RWPE1 (cell line): ENCODE measurements at regions not wholly inside any gene's neighbourhood (a gene's known extent, or its start where the extent isn't known, plus 50 kb on each side); places are given as distances from the start of the nearest gene placed in this dataset.

Source experiments
- CTCF ChIA-PET: fragments of 350-600 bp; sonication (Branson Sonifier 250); formaldehyde crosslinking; extraction: SDS; loops from one replicate; lab custom pipeline; 2021; lab: Yijun Ruan, JAX
- POLR2A ChIA-PET: fragments of 400-600 bp; formaldehyde crosslinking; extraction: SDS; loops from one replicate; lab custom pipeline; 2020; ENCODE audit warnings: antibody characterized with exemption; ENCODE audit not compliant: low non-redundant PET; lab: Yijun Ruan, JAX
- DNase-seq: peaks from one replicate; pipeline ENCODE4 v3.0.0; 2012; ENCODE audit warnings: low spot score
- H3K27ac ChIP-seq: fragments of 450-650 bp; 2 replicates; pipeline ENCODE4 v1.5.1; 2017
- TF ChIP-seq, protein P1 (sequence below): fragments of 450-650 bp; conservative IDR thresholded peaks from 2 replicates; pipeline ENCODE4 v1.5.1; 2017; ENCODE audit warnings: low read depth, mild to moderate bottlenecking

- DNase-seq = peak; percentile 53
- H3K27ac ChIP-seq = no peak overlapping the region
- ChIA-PET POLR2A (no interaction called here), CTCF (interaction anchor here (0.6 to 0.9 kb wide), 3 partner anchors 18 to 1103 kb away, joined by 3 to 4 read pairs (median 3); no protein-coding TSS in a partner anchor)
- TF ChIP-seq, protein P1, sequence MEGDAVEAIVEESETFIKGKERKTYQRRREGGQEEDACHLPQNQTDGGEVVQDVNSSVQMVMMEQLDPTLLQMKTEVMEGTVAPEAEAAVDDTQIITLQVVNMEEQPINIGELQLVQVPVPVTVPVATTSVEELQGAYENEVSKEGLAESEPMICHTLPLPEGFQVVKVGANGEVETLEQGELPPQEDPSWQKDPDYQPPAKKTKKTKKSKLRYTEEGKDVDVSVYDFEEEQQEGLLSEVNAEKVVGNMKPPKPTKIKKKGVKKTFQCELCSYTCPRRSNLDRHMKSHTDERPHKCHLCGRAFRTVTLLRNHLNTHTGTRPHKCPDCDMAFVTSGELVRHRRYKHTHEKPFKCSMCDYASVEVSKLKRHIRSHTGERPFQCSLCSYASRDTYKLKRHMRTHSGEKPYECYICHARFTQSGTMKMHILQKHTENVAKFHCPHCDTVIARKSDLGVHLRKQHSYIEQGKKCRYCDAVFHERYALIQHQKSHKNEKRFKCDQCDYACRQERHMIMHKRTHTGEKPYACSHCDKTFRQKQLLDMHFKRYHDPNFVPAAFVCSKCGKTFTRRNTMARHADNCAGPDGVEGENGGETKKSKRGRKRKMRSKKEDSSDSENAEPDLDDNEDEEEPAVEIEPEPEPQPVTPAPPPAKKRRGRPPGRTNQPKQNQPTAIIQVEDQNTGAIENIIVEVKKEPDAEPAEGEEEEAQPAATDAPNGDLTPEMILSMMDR = no peak
Measured at GRCh38 chr7:34338961-34339526, 319.0 kb upstream of the NPSR1 start.

GRCh38 chr7:34341326-34341725 is 316.7 kb upstream of the NPSR1 start:
- POLR2A ChIA-PET = no interaction called here
- CTCF ChIA-PET = interaction anchor here (0.6 to 0.9 kb wide), 3 partner anchors 17 to 1181 kb away, joined by 3 to 5 read pairs (median 3); no protein-coding TSS in a partner anchor
- TF ChIP-seq, protein P1 = no peak

GRCh38 chr7:34342387-34342786 is 315.6 kb upstream of the NPSR1 start:
- no peak for DNase-seq
- TF ChIP-seq, protein P1 = no peak
- CTCF ChIA-PET = interaction anchor here (0.6 kb wide), 1 partner anchor 146 kb away, joined by 3 read pairs; no protein-coding TSS in a partner anchor
- no peak overlapping the region for H3K27ac ChIP-seq
- POLR2A ChIA-PET = no interaction called here

More at GRCh38 chr7:34341326-34341725, 316.7 kb upstream of the NPSR1 start:
- H3K27ac ChIP-seq = no peak overlapping the region
- DNase-seq = peak; percentile 54

DNA sequence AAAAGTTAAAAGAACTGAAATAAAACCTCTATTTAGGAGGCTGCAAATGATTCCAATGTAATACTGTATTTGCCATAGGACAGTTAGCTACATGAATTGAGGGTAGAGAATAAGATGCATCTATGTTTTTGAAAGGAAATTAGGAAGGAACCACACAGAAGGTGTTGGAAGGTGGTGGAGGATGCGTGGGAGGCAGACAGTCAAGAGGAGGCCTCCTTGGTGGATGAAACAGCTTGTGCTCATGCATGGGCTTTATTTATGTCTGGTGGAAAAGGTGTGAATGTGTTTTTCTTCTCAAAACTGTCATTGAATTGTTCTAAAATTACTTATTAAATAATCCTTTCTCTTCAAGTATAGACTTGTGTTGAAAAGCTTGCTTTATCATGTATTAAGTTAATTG is 314.4 kb upstream of the NPSR1 start:
- H3K27ac ChIP-seq = no peak overlapping the region
- DNase-seq = no peak
- TF ChIP-seq, protein P1 = no peak
- CTCF ChIA-PET = no interaction called here
- POLR2A ChIA-PET = no interaction called here

GRCh38 chr7:34354011-34354410 is 304.0 kb upstream of the NPSR1 start:
- no peak for DNase-seq
- ChIA-PET POLR2A (no interaction called here), CTCF (no interaction called here)
- no peak overlapping the region for H3K27ac ChIP-seq
- TF ChIP-seq, protein P1 = no peak

DNA sequence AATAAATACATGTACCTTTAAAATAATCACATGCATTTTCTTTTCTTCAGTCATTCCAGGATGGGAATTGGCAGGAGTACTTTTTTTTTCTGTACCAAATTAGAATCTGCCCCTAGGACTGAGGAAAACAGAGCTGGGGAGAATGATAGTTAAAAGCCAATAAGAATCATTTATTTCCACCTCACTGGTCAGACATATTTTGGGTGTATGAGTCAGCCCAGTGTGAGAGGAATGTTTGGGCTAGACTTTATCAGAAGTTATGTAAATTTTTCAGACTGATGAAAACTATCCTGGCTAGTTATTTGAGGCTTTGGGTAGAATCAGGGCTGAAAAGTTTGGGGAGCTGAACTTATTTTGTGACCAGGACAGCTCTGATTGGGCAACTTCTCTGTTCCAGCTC is 303.1 kb upstream of the NPSR1 start:
- peak; percentile 42 for DNase-seq
- no peak overlapping the region for H3K27ac ChIP-seq
- ChIA-PET POLR2A (no interaction called here), CTCF (no interaction called here)
- TF ChIP-seq, protein P1 = no peak
